GM21447 (cell line): ENCODE measurements at regions not wholly inside any gene's neighbourhood (a gene's known extent, or its start where the extent isn't known, plus 50 kb on each side); places are given as distances from the start of the nearest gene placed in this dataset.

Experiments used
- ATAC-seq: cut with Tn5 transposase; IDR thresholded peaks from one replicate; pipeline ENCODE4 v1.9.1; 2021; ENCODE audit not compliant: unreplicated experiment

GRCh38 chr20:10951216-10951615 lies 277.4 kb upstream of the JAG1 start:
- no peak for ATAC-seq

GRCh38 chr20:10951904-10952303 lies 278.1 kb upstream of the JAG1 start:
- no peak for ATAC-seq

GRCh38 chr20:10953437-10953836 lies 279.6 kb upstream of the JAG1 start:
- no peak for ATAC-seq

- no peak for ATAC-seq
Measured at GRCh38 chr20:10954137-10954840, 280.5 kb upstream of the JAG1 start.

- no peak for ATAC-seq
Measured at GRCh38 chr20:10954908-10955580, 281.2 kb upstream of the JAG1 start.

- no peak for ATAC-seq
Measured at GRCh38 chr20:10958279-10958678, 284.5 kb upstream of the JAG1 start.

- ATAC-seq = no peak
Measured at GRCh38 chr20:10960416-10960815, 286.6 kb upstream of the JAG1 start.

GRCh38 chr20:10961651-10962288 lies 288.0 kb upstream of the JAG1 start:
- ATAC-seq = no peak

- ATAC-seq = no peak
Measured at GRCh38 chr20:10962937-10963336, 289.1 kb upstream of the JAG1 start.

GRCh38 chr20:10963717-10964266 lies 290.0 kb upstream of the JAG1 start:
- no peak for ATAC-seq

GRCh38 chr20:10965936-10966470 lies 292.2 kb upstream of the JAG1 start:
- no peak for ATAC-seq

- ATAC-seq = no peak
Measured at GRCh38 chr20:10970109-10970508, 296.3 kb upstream of the JAG1 start.

- ATAC-seq = no peak
Measured at GRCh38 chr20:10971096-10971495, 297.3 kb upstream of the JAG1 start.

- ATAC-seq = no peak
Measured at GRCh38 chr20:10972219-10972860, 298.5 kb upstream of the JAG1 start.

- no peak for ATAC-seq
Measured at GRCh38 chr20:10976051-10976450, 302.3 kb upstream of the JAG1 start.

- ATAC-seq = no peak
Measured at GRCh38 chr20:10978019-10978702, 304.4 kb upstream of the JAG1 start.

- no peak for ATAC-seq
Measured at GRCh38 chr20:10978713-10979112, 304.9 kb upstream of the JAG1 start.

GRCh38 chr20:10982692-10983091 lies 308.9 kb upstream of the JAG1 start:
- ATAC-seq = no peak

GRCh38 chr20:10984294-10984693 lies 310.5 kb upstream of the JAG1 start:
- no peak for ATAC-seq

GRCh38 chr20:10984913-10985312 lies 311.1 kb upstream of the JAG1 start:
- no peak for ATAC-seq

GRCh38 chr20:10985536-10985935 lies 311.7 kb upstream of the JAG1 start:
- ATAC-seq = no peak
